ENCODE measurements at regions not wholly inside any gene's neighbourhood (a gene's known extent, or its start where the extent isn't known, plus 50 kb on each side); places are given as distances from the start of the nearest gene placed in this dataset.

GRCh38 chr5:58351190-58351589 lies 108.7 kb downstream of the PLK2 start:
- DNase-seq: no peak
- Histone ChIP-seq H3K36me3 (no peaks in the 10 kb centered on the region), H3K27ac (no peak overlapping the region), H3K4me3 (no peak overlapping the region), H3K9me3 (peaks cover 0 to 1% (median 0%) of the 10 kb centered on the region in 4 donors), H3K27me3 (no peaks in the 10 kb centered on the region), H3K4me1 (no peaks in the 10 kb centered on the region)
- TF ChIP-seq CTCF (IDR thresholded peaks at IDR 0.05): no peak
- TF ChIP-seq POLR2A (IDR thresholded peaks at IDR 0.05): no peak
- no peak for TF ChIP-seq POLR2AphosphoS5 (IDR thresholded peaks at IDR 0.05)
- TF ChIP-seq EP300 (IDR thresholded peaks at IDR 0.05): no peak
- intact Hi-C loops (cut with DNase I; ENCODE audit: low total_unique reads): no loop called here
- 9 to 97% (median 93%) methylated on average over 1 of the region's 1 CpG for WGBS, 5 donors

- no peak overlapping the region for H3K4me3 ChIP-seq
- no peak overlapping the region for H3K27ac ChIP-seq
- H3K27me3 ChIP-seq: no peaks in the 10 kb centered on the region
- no peak for DNase-seq
- no peaks in the 10 kb centered on the region for H3K36me3 ChIP-seq
- no peak for TF ChIP-seq POLR2A (IDR thresholded peaks at IDR 0.05)
- no peak for TF ChIP-seq EP300 (IDR thresholded peaks at IDR 0.05)
- no peak for TF ChIP-seq POLR2AphosphoS5 (IDR thresholded peaks at IDR 0.05)
- peaks cover 0 to 4% (median 0%) of the 10 kb centered on the region in 4 donors for H3K9me3 ChIP-seq
- H3K4me1 ChIP-seq: no peaks in the 10 kb centered on the region
- WGBS, 5 donors: 89 to 97% (median 95%) methylated on average over 6 of the region's 6 CpGs
- intact Hi-C loops (cut with DNase I; ENCODE audit: low total_unique reads): no loop called here
Observed at GRCh38 chr5:58348996-58349728, 110.7 kb downstream of the PLK2 start.

GRCh38 chr5:58346041-58346440 lies 113.8 kb downstream of the PLK2 start:
- intact Hi-C loops (cut with DNase I; ENCODE audit: low total_unique reads): no loop called here
- Histone ChIP-seq H3K36me3 (no peaks in the 10 kb centered on the region), H3K4me1 (no peaks in the 10 kb centered on the region), H3K27ac (no peak overlapping the region), H3K4me3 (no peak overlapping the region), H3K27me3 (no peaks in the 10 kb centered on the region), H3K9me3 (peaks cover 0 to 4% (median 0%) of the 10 kb centered on the region in 4 donors)
- no peak for DNase-seq
- TF ChIP-seq CTCF (IDR thresholded peaks at IDR 0.05) (no peak), POLR2A (IDR thresholded peaks at IDR 0.05) (no peak), POLR2AphosphoS5 (IDR thresholded peaks at IDR 0.05) (no peak), EP300 (IDR thresholded peaks at IDR 0.05) (no peak)
- 70 to 86% (median 77%) methylated on average over 4 of the region's 4 CpGs for WGBS, 5 donors

- Histone ChIP-seq H3K36me3 (no peaks in the 10 kb centered on the region), H3K4me3 (no peak overlapping the region), H3K9me3 (peaks cover 0 to 4% (median 2%) of the 10 kb centered on the region in 4 donors), H3K4me1 (no peaks in the 10 kb centered on the region), H3K27me3 (no peaks in the 10 kb centered on the region), H3K27ac (no peak overlapping the region)
- TF ChIP-seq POLR2AphosphoS5 (IDR thresholded peaks at IDR 0.05) (no peak), CTCF (IDR thresholded peaks at IDR 0.05) (no peak), EP300 (IDR thresholded peaks at IDR 0.05) (no peak), POLR2A (IDR thresholded peaks at IDR 0.05) (no peak)
- intact Hi-C loops (cut with DNase I; ENCODE audit: low total_unique reads): no loop called here
- DNase-seq: no peak
- 73 to 89% (median 86%) methylated on average over 2 of the region's 2 CpGs for WGBS, 5 donors
Observed at GRCh38 chr5:58341476-58341875, 118.4 kb downstream of the PLK2 start.

- Histone ChIP-seq H3K4me1 (no peaks in the 10 kb centered on the region), H3K9me3 (peaks cover 0 to 3% (median 0%) of the 10 kb centered on the region in 4 donors), H3K4me3 (no peak overlapping the region), H3K36me3 (no peaks in the 10 kb centered on the region), H3K27ac (no peak overlapping the region), H3K27me3 (no peaks in the 10 kb centered on the region)
- intact Hi-C loops (cut with DNase I; ENCODE audit: low total_unique reads): no loop called here
- TF ChIP-seq CTCF (IDR thresholded peaks at IDR 0.05): no peak
- TF ChIP-seq POLR2AphosphoS5 (IDR thresholded peaks at IDR 0.05): no peak
- no peak for TF ChIP-seq EP300 (IDR thresholded peaks at IDR 0.05)
- TF ChIP-seq POLR2A (IDR thresholded peaks at IDR 0.05): no peak
- DNase-seq: no peak
Observed at GRCh38 chr5:58335518-58335917, 124.4 kb downstream of the PLK2 start.

Measured in stomach (tissue), 8 donors.